SHP77 treated with DMSO at 0.1 percent for 48 hours (cell line): ENCODE measurements at regions not wholly inside any gene's neighbourhood (a gene's known extent, or its start where the extent isn't known, plus 50 kb on each side); places are given as distances from the start of the nearest gene placed in this dataset.

Experiments
- DNase-seq: peaks from one replicate; lab custom pipeline; 2025; lab: John Stamatoyannopoulos, UW

GRCh38 chr1:42034426-42034825, 115.7 kb upstream of the HIVEP3 start:
- DNase-seq, result no peak

GRCh38 chr1:42033629-42034028, 114.9 kb upstream of the HIVEP3 start:
- DNase-seq, result no peak

- DNase-seq, result no peak
These were observed 99.0 kb upstream of the HIVEP3 start for GRCh38 chr1:42017730-42018129.

GRCh38 chr1:42017259-42017658, 98.5 kb upstream of the HIVEP3 start:
- no peak for DNase-seq

- no peak for DNase-seq
These were observed 96.1 kb upstream of the HIVEP3 start for GRCh38 chr1:42014823-42015222.

GRCh38 chr1:42013881-42014470, 95.3 kb upstream of the HIVEP3 start:
- DNase-seq, result no peak

- no peak for DNase-seq
These were observed 94.1 kb upstream of the HIVEP3 start for GRCh38 chr1:42012852-42013251.

- no peak for DNase-seq
These were observed 91.7 kb upstream of the HIVEP3 start for GRCh38 chr1:42010381-42010780.

GRCh38 chr1:42008264-42008663, 89.5 kb upstream of the HIVEP3 start:
- DNase-seq, result no peak

- no peak for DNase-seq
These were observed 88.1 kb upstream of the HIVEP3 start for GRCh38 chr1:42006836-42007235.

GRCh38 chr1:42006093-42006492, 87.4 kb upstream of the HIVEP3 start:
- no peak for DNase-seq

- DNase-seq, result no peak
These were observed 86.8 kb upstream of the HIVEP3 start for GRCh38 chr1:42005530-42005929.

GRCh38 chr1:42004860-42005259, 86.1 kb upstream of the HIVEP3 start:
- no peak for DNase-seq

GRCh38 chr1:42004322-42004721, 85.6 kb upstream of the HIVEP3 start:
- DNase-seq, result no peak

- no peak for DNase-seq
These were observed 84.7 kb upstream of the HIVEP3 start for GRCh38 chr1:42003433-42003832.

GRCh38 chr1:42002220-42002619, 83.5 kb upstream of the HIVEP3 start:
- no peak for DNase-seq

- no peak for DNase-seq
These were observed 82.0 kb upstream of the HIVEP3 start for GRCh38 chr1:42000766-42001165.

- DNase-seq, result no peak
These were observed 81.2 kb upstream of the HIVEP3 start for GRCh38 chr1:41999884-42000283.

- DNase-seq, result no peak
These were observed 79.5 kb upstream of the HIVEP3 start for GRCh38 chr1:41998250-41998649.

- DNase-seq, result no peak
These were observed 78.4 kb upstream of the HIVEP3 start for GRCh38 chr1:41997153-41997552.

GRCh38 chr1:41995441-41996130, 76.9 kb upstream of the HIVEP3 start:
- no peak for DNase-seq

- DNase-seq, result no peak
These were observed 75.6 kb upstream of the HIVEP3 start for GRCh38 chr1:41994195-41994894.

GRCh38 chr1:41983451-41983850, 64.7 kb upstream of the HIVEP3 start:
- no peak for DNase-seq
